ENCODE measurements at regions not wholly inside any gene's neighbourhood (a gene's known extent, or its start where the extent isn't known, plus 50 kb on each side); places are given as distances from the start of the nearest gene placed in this dataset.

DNA sequence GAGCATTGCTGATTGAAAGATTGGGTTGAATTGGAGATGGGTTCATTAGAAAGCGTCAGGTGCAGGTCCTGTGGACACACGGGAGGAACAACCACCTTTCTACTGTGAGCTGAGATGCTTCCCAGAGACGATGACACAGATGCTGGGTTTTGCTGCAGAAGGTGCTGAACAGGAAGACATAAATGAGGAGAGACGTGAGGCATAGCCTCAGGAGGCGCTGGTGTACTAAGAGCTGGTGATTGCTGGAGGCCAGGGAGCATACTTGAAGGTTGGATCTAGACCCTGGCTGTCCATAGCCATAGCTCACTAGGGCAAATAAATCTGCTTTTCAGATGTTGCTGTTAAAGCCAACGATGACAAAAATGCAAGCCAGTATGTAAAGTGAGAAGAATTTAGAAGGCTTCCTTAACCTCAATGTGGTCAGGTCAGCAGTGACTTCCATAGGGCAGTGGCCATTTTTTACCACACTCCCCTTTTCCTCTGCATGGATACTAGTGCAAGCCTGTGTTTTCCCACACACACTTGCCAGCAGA, 153.7 kb downstream of the SOX11 start:
- DNase-seq: no peak

- no peak for DNase-seq
These were observed 154.7 kb downstream of the SOX11 start for GRCh38 chr2:5846881-5847280.

DNA sequence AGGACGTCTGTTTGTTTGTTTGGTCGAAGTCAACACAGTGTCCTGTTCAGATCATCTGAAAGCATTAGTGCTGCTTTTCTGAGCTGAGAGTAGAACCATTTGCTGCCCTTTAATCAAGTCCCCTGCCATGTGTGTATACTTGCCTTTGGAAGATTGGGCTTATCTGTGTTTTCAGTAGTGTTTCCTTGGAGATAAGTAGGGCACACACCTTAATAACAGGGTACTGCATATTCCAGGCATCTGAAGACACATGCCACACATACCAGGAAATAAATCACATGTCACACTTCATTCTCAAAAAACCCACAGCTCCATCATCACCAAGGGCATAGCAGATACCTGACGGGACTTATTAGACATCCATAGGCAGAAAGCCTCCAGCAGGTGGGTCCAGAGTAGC, 157.4 kb downstream of the SOX11 start:
- DNase-seq: no peak

- DNase-seq: no peak
These were observed 159.2 kb downstream of the SOX11 start for GRCh38 chr2:5851410-5851809.

- no peak for DNase-seq
These were observed 162.6 kb downstream of the SOX11 start for GRCh38 chr2:5854797-5855196.

- no peak for DNase-seq
These were observed 174.9 kb downstream of the SOX11 start for GRCh38 chr2:5867056-5867455.

DNA sequence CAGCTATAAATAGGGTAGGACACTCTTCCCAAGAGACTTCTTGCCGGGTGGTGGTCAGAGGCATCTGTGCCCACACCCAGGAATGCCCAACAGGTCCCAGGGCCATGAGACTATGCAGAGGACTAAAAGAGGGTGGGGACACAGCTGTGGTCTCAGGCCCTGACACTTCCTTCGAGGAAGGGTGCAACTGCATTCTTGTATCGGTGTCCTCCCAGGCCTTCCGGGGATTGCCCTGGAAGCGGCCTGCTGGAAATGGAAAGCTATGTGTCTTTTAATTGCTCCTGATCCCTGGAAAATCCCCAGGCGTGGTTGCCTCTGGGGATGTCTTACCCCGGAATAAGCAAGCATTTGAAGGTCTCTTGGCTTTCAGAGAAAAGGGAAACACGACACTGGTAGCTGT, 176.7 kb downstream of the SOX11 start:
- DNase-seq: no peak

- DNase-seq: no peak
These were observed 177.8 kb downstream of the SOX11 start for GRCh38 chr2:5869936-5870335.

DNA sequence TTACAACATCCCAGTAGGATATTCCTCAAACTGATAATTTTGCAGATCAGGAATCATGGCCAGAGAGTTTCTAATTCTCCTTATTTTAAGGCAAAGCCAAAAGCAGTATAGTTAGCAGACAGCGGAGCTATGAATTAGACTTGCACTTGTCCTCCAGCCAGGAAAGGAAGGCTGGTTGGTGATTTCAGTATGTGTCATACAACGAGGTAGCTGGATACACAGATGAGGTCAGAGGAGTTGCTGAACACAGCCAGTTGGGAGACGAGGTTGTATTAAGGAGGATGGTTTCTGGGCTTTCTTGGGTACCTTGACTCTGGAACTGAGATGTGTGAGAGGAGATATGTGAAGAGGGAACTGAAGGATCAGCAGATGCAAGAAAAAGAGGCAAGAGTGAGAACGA, 185.2 kb downstream of the SOX11 start:
- no peak for DNase-seq

DNA sequence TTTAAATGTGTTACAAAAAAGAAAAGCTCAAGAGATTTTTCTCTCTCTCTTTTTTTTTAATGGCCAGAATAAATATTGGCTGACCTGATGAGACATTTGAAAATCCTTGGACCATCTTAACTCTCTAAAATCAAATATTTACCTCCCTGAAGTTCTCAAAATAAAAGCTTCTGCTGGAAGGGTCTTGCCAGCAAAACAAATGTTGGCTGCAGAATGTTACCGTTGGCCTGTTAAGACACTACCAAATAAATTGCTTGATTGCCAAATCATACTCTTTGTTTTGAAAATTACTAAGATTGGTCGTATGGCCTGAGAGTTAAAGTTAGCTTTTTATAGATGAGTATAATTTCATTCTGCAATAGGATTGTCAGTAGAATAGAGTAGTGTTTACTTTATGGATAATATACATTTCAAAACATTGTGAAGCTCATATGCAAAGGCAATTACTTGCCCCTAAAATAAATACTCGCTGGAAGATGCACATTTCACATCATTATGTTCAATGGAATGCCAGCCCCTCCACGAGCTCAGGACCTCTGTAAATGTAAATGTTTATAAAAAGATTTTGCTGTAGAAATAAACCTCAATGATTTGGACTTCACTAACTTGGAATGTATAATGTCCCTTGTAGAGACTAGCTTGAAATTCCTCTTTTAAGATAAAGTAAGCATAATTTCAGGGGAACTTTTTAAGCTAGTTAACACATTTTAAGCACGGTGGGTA, 193.4 kb downstream of the SOX11 start:
- DNase-seq: no peak

DNA sequence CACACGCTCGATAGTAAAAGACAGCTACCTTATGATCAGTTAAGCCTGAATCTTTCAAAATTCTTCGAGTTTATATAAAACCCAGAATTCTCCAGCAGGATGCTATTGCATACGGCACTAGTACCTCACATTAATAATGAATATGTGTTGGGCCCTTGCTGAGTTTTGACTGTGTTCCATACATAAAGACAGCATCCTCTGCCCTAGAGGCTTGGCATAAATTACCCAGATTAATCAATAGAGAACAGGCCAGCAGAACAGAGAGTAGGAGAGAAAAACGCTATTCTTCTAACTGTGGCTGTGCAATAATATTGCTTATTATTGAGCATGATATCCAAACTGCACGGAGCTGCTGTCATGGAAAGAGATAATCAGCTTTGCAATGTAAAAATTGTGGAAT, 194.3 kb downstream of the SOX11 start:
- no peak for DNase-seq

DNA sequence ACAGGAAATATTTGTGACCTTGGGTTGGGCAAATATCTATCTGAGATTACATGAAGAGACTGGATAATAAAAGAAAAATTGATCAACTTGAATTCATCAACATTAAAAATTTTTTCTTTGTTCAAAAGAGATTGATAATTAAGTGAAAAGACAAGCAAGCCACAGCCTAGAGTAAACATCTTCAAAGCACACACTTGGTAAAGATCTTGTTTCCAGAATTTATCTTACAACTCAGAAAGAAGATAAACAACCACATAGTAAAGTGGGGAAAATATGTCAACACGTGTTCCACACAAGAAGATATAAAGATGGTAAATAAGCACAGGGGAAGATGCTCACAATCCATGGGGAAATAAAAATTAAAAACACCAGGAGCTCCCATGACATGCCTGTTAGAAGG, 195.9 kb downstream of the SOX11 start:
- no peak for DNase-seq

DNA sequence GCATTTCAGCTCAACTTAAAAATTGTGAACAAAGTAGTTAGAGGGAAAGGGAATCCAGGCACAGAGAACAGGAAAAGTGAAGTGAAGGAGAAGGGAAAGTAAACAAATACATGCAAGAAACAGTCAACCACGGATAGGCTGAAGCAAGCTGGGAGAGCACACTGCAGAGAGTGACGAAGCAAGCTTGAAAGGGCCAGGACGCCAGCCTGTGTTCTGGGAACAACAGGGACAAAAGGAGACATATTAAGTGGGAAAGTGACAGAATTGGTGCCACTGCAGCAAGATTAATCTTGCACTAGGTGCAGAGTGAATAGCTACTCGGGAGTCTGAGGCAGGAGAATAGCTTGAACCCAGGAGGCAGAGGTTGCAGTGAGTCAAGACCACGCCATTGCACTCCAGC, 197.3 kb downstream of the SOX11 start:
- DNase-seq: no peak

GRCh38 chr2:5894355-5894754, 202.2 kb downstream of the SOX11 start:
- no peak for DNase-seq

DNA sequence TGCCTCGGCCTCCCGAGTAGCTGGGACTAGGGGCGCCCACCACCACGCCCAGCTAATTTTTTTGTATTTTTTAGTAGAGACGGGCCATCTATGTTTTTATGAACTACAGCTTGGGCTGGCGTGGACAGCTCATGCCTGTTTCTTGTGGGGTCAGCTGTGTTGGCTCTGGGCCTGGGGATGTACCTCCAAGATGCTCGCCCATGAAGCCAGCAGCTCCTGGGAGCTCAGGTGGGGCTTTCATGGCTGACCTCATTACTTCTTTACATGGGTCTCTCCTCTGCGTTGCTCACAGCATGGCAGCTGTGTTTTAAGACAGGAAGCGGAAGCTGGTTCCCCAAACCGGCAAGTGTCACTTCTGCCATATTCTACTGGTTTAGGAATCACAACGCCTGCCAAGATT, 203.1 kb downstream of the SOX11 start:
- no peak for DNase-seq

DNA sequence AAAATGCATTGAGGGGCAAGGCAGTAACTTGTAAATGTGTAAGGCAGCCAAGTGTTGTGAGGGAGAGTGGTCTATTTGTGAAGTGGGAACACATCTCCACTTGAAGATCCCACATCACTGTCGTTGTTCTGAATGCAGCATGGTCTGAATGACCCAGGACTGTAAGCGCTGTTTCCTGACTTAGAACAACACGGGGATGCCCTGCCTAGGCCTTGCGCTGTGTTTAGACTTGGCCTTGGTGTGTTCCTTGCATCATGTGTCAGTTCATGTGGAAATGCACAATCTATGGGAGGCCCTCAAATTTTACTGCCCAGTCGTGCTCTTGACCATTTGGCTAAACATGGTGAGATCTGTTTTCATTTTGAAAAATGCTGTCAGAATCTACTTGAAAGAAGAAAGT, 205.1 kb downstream of the SOX11 start:
- no peak for DNase-seq

DNA sequence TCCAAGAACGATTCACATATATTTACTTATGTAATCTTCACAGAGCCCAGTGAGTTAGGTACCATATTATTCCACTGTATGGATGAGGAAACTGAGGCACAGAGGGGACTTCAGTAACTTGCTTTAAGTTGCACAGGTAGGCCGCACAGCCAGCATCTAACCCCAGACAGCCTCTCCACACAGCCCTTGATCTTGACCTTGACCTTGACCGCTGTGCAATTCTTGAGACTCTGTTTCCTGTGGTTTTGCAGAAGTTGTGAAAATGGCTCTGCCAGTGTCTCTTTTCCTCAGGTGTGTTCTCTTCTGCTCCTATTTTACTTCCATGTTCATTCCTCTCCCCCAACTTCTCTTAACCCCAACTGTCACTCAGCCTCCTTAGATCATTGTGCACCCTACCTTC, 206.5 kb downstream of the SOX11 start:
- no peak for DNase-seq

DNA sequence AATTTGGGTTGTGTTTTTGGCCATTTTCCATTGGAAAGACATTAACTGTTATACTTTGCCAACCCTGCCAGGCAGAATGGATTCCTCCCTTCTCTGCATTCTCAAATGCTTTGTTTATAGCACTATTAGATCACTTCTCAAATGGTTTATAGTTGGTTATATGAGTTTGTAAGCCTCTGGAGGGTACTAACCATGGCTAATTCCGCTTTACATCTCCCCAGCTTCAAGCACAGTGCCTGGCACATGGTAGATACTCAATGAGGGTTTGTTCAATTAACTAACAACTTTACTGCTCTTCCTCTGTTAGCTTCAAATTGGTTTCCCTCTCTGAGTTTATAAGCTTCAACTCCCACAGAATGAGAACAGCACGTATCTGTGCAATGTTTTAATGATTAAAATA, 213.5 kb downstream of the SOX11 start:
- DNase-seq: no peak

- no peak for DNase-seq
These were observed 215.9 kb downstream of the SOX11 start for GRCh38 chr2:5908071-5908470.

GRCh38 chr2:5911718-5912117, 219.5 kb downstream of the SOX11 start:
- DNase-seq: no peak

GRCh38 chr2:5913711-5914395, 221.7 kb downstream of the SOX11 start:
- no peak for DNase-seq

DNA sequence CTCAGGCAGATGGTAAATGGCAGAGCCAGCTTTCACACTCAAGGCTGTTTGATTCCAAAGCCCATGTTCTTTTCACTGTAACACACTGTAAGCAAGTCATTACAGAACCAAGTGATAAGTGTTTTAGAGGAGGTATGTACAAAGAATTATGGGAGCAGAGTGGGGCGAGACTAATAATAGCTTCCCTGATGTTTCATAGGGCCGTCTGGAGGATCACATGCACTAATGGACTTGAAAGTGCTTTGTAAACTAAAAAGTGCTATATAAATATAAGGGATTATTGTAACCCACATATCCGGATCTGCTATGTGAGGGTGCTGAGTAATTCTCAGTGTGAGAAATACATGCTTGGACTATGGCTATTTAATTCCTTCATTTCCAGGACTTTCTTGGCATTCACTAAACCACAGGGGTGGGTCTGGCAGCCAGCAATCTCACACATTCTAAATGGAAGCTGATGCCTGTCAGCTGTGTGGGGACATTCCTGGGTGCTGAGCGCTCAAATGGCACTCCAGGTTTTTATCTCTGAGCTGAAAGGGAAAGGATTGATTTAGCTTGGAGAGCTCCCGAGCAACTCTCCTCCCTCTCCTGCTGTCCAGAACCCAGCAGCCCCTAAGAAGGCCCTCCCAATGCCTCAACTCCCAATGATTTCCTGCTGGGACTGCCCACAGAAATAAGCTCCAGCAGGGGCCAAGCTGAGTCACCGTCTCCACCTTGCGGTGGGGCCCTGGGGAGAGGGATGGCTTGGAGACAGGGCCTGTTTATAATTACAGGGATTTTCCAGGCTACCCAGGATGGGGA, 222.8 kb downstream of the SOX11 start:
- no peak for DNase-seq

DNA sequence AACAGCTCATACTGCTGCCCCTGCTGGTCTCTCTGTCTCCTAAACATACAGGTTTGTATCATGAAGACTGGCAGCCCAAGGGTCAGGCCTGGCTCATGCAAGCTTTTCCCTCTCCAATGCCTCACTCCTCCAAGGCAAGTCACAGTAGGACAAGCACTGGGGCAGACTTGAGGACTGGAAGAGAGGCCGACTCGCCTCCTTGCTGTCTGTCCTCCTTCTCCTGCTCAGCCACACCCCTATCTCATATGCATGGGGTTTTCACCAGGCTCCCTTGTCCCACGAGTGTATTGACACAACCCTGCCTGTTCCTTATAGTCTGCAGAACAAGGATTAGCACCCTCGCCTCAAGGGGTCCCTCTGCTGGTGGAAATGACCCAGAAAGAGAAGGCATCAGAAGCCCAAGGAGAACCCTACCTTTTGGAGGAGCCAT, 223.7 kb downstream of the SOX11 start:
- DNase-seq: no peak
